Immature natural killer cell (primary cell): ENCODE measurements at regions not wholly inside any gene's neighbourhood (a gene's known extent, or its start where the extent isn't known, plus 50 kb on each side); places are given as distances from the start of the nearest gene placed in this dataset.
"Not testable (repeated sequence)": the region's sequence is repeated elsewhere in the genome, so short reads cannot be mapped to it uniquely, and the experiment has no call there.

Experiments
- DNase-seq, 3 donors: peaks; one replicate each; pipeline ENCODE4 v3.0.0; 2022; ENCODE audit warnings: mixed read lengths in 1 of 3
- H3K27ac Mint-ChIP-seq, 6 donors: one replicate each; pipeline ENCODE4 v1.8.0; 2020; ENCODE audit warnings: mixed read lengths in 6 of 6, mild to moderate bottlenecking in 5 of 6, inconsistent platforms in 4 of 6, moderate library complexity in 3 of 6
- H3K27me3 Mint-ChIP-seq, 3 donors: one replicate each; pipeline ENCODE4 v1.8.0; 2020 to 2021; ENCODE audit warnings: low read depth in 3 of 3, mild to moderate bottlenecking in 3 of 3, mixed read lengths in 3 of 3, moderate library complexity in 3 of 3, inconsistent platforms in 1 of 3
- H3K36me3 Mint-ChIP-seq, 3 donors: one replicate each; pipeline ENCODE4 v1.8.0; 2020; ENCODE audit warnings: mixed read lengths in 3 of 3, inconsistent platforms in 2 of 3, mild to moderate bottlenecking in 2 of 3
- H3K4me1 Mint-ChIP-seq, 2 donors: one replicate each; pipeline ENCODE4 v1.8.0; 2020; ENCODE audit warnings: inconsistent platforms in 2 of 2, mild to moderate bottlenecking in 2 of 2, mixed read lengths in 2 of 2, moderate library complexity in 1 of 2
- H3K4me3 Mint-ChIP-seq, 5 donors: one replicate each; pipeline ENCODE4 v1.8.0; 2020; ENCODE audit warnings: mild to moderate bottlenecking in 5 of 5, mixed read lengths in 5 of 5, inconsistent platforms in 3 of 5, moderate library complexity in 3 of 5
- H3K9me3 Mint-ChIP-seq, 6 donors: one replicate each; pipeline ENCODE4 v1.8.0; 2020; ENCODE audit warnings: mild to moderate bottlenecking in 6 of 6, mixed read lengths in 6 of 6, inconsistent platforms in 4 of 6, moderate library complexity in 3 of 6

- H3K36me3 Mint-ChIP-seq = no peaks in the 10 kb centered on the region
- no peak overlapping the region for H3K27ac Mint-ChIP-seq
- H3K4me3 Mint-ChIP-seq = no peak overlapping the region
- H3K27me3 Mint-ChIP-seq = peaks cover 0 to 2% (median 2%) of the 10 kb centered on the region in 3 donors
- no peaks in the 10 kb centered on the region for H3K4me1 Mint-ChIP-seq
- no peak for DNase-seq
- H3K9me3 Mint-ChIP-seq = no peaks in the 10 kb centered on the region
Observed at GRCh38 chrX:118252967-118253366, 92.9 kb upstream of the WDR44 start.

DNA sequence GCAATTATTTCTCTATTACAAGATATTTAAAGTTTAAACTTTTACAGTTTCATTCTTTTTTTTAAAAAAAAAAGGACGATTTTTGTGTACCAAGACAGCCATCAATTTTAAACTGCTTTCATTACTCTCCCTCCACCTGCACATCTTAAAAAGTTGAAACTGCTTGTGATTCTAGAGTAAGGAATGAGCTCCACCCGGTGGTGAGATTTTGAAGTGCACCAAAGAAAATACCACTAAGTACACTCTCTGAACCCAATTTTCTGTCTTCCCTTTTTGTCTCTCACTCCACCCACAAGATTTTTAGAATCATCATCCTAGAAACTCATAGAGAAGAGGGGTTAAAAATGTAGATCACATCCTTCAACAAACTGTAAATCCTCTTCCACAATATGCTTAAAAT is 91.3 kb upstream of the WDR44 start:
- peaks cover 0 to 2% (median 0%) of the 10 kb centered on the region in 3 donors for H3K27me3 Mint-ChIP-seq
- no peaks in the 10 kb centered on the region for H3K36me3 Mint-ChIP-seq
- H3K9me3 Mint-ChIP-seq = no peaks in the 10 kb centered on the region
- no peak overlapping the region for H3K27ac Mint-ChIP-seq
- no peak overlapping the region for H3K4me3 Mint-ChIP-seq
- DNase-seq = peak; percentile 3 to 18 (median 9)
- no peaks in the 10 kb centered on the region for H3K4me1 Mint-ChIP-seq

GRCh38 chrX:118255921-118256320 is 90.0 kb upstream of the WDR44 start:
- peaks cover 0 to 2% (median 0%) of the 10 kb centered on the region in 3 donors for H3K27me3 Mint-ChIP-seq
- DNase-seq = no peak
- no peaks in the 10 kb centered on the region for H3K4me1 Mint-ChIP-seq
- no peaks in the 10 kb centered on the region for H3K9me3 Mint-ChIP-seq
- no peak overlapping the region for H3K27ac Mint-ChIP-seq
- no peaks in the 10 kb centered on the region for H3K36me3 Mint-ChIP-seq
- no peak overlapping the region for H3K4me3 Mint-ChIP-seq

DNA sequence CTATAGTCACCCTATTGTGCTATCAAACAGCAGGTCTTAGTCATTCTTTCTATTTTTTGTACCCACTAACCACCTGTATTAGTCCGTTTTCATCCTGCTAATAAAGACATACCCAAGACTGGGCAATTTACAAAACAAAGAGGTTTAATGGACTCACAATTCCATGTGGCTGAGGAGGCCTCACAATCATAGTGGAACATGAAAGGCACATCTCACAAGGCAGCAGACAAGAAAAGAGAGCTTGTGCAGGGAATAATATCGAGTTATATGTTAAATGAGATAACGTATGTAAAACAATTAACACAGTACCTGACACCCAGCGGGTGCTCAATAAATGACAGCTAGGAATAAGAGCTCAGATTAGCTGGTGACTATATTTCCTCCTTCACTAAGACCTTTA is 88.1 kb upstream of the WDR44 start:
- no peaks in the 10 kb centered on the region for H3K4me1 Mint-ChIP-seq
- no peaks in the 10 kb centered on the region for H3K36me3 Mint-ChIP-seq
- H3K4me3 Mint-ChIP-seq = no peak overlapping the region
- H3K9me3 Mint-ChIP-seq = no peaks in the 10 kb centered on the region
- no peak overlapping the region for H3K27ac Mint-ChIP-seq
- no peak for DNase-seq
- peaks cover 0 to 2% (median 0%) of the 10 kb centered on the region in 3 donors for H3K27me3 Mint-ChIP-seq

DNA sequence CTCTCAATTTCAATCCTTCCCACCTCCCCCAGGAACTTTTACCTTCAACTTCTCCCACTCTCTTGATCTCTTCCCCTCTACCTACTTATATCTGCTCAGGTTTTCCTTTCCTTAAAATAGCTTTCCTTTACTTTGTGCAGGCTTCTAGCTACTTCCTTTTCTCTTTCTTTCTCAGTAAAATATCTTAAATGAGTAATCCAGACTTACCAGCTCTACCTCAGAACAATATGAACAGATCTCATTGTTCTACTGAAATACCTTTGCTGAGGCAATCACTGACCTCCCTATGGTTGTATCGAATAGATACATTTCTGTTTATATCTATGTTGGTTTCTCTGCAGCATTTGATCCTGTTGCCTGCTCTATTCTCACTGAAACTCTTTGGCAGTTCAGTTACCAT is 86.7 kb upstream of the WDR44 start:
- no peak for DNase-seq
- Mint-ChIP-seq H3K36me3 (no peaks in the 10 kb centered on the region), H3K9me3 (no peaks in the 10 kb centered on the region), H3K27me3 (peaks cover 0 to 3% (median 0%) of the 10 kb centered on the region in 3 donors), H3K4me1 (no peaks in the 10 kb centered on the region), H3K27ac (no peak overlapping the region), H3K4me3 (no peak overlapping the region)

GRCh38 chrX:118261151-118261550 is 84.8 kb upstream of the WDR44 start:
- no peak for DNase-seq
- peaks cover 0 to 2% (median 1%) of the 10 kb centered on the region in 3 donors for H3K27me3 Mint-ChIP-seq
- no peaks in the 10 kb centered on the region for H3K9me3 Mint-ChIP-seq
- H3K4me1 Mint-ChIP-seq = no peaks in the 10 kb centered on the region
- H3K36me3 Mint-ChIP-seq = no peaks in the 10 kb centered on the region
- no peak overlapping the region for H3K27ac Mint-ChIP-seq
- no peak overlapping the region for H3K4me3 Mint-ChIP-seq

GRCh38 chrX:118271775-118272174 is 74.1 kb upstream of the WDR44 start:
- H3K27me3 Mint-ChIP-seq = peaks cover 0 to 5% (median 2%) of the 10 kb centered on the region in 3 donors
- H3K4me1 Mint-ChIP-seq = no peaks in the 10 kb centered on the region
- no peaks in the 10 kb centered on the region for H3K36me3 Mint-ChIP-seq
- H3K27ac Mint-ChIP-seq = no peak overlapping the region
- no peak overlapping the region for H3K4me3 Mint-ChIP-seq
- H3K9me3 Mint-ChIP-seq = no peaks in the 10 kb centered on the region
- DNase-seq = no peak

- Mint-ChIP-seq H3K27me3 (peaks cover 0 to 3% (median 2%) of the 10 kb centered on the region in 3 donors), H3K36me3 (no peaks in the 10 kb centered on the region), H3K9me3 (no peaks in the 10 kb centered on the region), H3K4me1 (no peaks in the 10 kb centered on the region), H3K27ac (no peak overlapping the region), H3K4me3 (no peak overlapping the region)
- DNase-seq = no peak
Observed at GRCh38 chrX:118272242-118272641, 73.7 kb upstream of the WDR44 start.

DNA sequence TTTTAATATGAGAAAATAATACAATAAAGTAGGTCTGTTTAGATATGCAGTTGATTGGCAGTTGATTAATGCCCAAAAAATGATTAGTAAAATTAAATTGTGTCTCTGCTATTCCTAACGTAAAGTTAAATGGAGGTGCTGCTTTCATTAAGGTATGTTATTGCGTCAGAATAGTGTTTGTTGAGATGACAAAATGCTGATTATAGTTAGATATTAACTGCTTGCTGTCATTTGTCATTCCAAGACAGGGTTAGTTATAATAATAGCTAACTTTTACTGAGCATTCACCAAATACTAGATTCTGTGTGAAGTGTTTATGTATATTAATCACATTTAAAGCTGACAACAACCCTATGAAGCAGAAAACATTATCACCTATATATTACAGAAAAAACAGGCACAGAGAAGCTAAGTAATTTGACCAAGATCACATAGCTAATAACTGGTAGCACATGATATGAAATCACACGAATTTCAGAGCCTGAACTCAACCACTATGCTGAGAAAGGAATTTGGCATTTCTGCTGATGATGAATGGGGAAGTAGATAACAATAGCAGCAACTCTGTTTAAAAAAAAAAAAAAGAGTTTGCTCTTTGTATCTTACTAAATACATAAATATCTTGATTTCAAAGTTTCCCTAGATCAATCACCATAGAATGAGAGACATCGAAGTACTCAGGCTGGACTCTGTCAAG is 59.7 kb upstream of the WDR44 start:
- DNase-seq = no peak
- H3K9me3 Mint-ChIP-seq = no peaks in the 10 kb centered on the region
- no peak overlapping the region for H3K27ac Mint-ChIP-seq
- H3K27me3 Mint-ChIP-seq = peaks cover 0 to 8% (median 1%) of the 10 kb centered on the region in 3 donors
- no peak overlapping the region for H3K4me3 Mint-ChIP-seq
- H3K36me3 Mint-ChIP-seq = no peaks in the 10 kb centered on the region
- no peaks in the 10 kb centered on the region for H3K4me1 Mint-ChIP-seq

DNA sequence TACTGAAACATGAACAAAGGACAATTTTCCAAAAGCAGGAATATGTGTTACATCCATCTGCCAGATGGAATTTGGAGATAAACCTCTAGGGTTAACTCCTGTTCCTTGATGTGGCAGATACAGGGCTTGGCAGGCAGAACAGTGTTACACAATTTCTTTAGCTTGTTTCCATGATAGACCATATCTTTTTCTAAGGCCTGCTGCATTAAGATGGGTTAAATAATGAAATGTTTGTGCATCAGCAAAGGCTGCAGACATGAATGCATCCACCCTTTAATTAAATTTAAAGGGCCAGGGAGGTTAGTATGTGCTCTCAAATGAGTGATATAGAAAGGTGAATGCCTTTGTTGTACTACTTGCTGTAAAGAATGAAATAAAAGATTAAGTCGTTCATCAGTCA is 50.1 kb upstream of the WDR44 start:
- H3K4me3 Mint-ChIP-seq, H3K36me3 Mint-ChIP-seq, H3K4me1 Mint-ChIP-seq, DNase-seq, H3K27me3 Mint-ChIP-seq, H3K9me3 Mint-ChIP-seq, H3K27ac Mint-ChIP-seq: not testable (repeated sequence)
